ENCODE measurements at regions not wholly inside any gene's neighbourhood (a gene's known extent, or its start where the extent isn't known, plus 50 kb on each side); places are given as distances from the start of the nearest gene placed in this dataset.

GRCh38 chr3:5324780-5325179 lies 137.3 kb downstream of the EDEM1 start:
- WGBS, 2 donors, result 61 to 69% methylated on average over 4 of the region's 4 CpGs
- Histone ChIP-seq H3K27me3 (no peaks in the 10 kb centered on the region), H3K9me3 (no peaks in the 10 kb centered on the region), H3K27ac (no peak overlapping the region), H3K36me3 (no peaks in the 10 kb centered on the region), H3K4me3 (no peak overlapping the region), H3K4me1 (no peaks in the 10 kb centered on the region)
- TF ChIP-seq POLR2AphosphoS5 (IDR thresholded peaks at IDR 0.05) (no peak), POLR2A (IDR thresholded peaks at IDR 0.05) (no peak), EP300 (IDR thresholded peaks at IDR 0.05) (no peak), CTCF (IDR thresholded peaks at IDR 0.05) (no peak)
- no peak for ATAC-seq (ENCODE audit: low FRiP score in 2 of 2)
- no peak for DNase-seq

- no peak overlapping the region for H3K27ac ChIP-seq
Measured at GRCh38 chr3:5330152-5330810, 142.8 kb downstream of the EDEM1 start.

GRCh38 chr3:5331567-5332269 lies 144.2 kb downstream of the EDEM1 start:
- H3K36me3 ChIP-seq, result no peaks in the 10 kb centered on the region
- ATAC-seq (ENCODE audit: low FRiP score in 2 of 2), result no peak
- no peak for TF ChIP-seq CTCF (IDR thresholded peaks at IDR 0.05)
- TF ChIP-seq POLR2AphosphoS5 (IDR thresholded peaks at IDR 0.05), result no peak
- TF ChIP-seq EP300 (IDR thresholded peaks at IDR 0.05), result no peak
- no peak for TF ChIP-seq POLR2A (IDR thresholded peaks at IDR 0.05)
- H3K27me3 ChIP-seq, result no peaks in the 10 kb centered on the region
- H3K27ac ChIP-seq, result no peak overlapping the region
- no peak overlapping the region for H3K4me3 ChIP-seq
- no peak for DNase-seq
- no peaks in the 10 kb centered on the region for H3K9me3 ChIP-seq
- WGBS, 2 donors, result 80% methylated on average over 3 of the region's 3 CpGs
- no peaks in the 10 kb centered on the region for H3K4me1 ChIP-seq

More at GRCh38 chr3:5330152-5330810, 142.8 kb downstream of the EDEM1 start:
- no peak for ATAC-seq (ENCODE audit: low FRiP score in 2 of 2)
- Histone ChIP-seq H3K36me3 (no peaks in the 10 kb centered on the region), H3K27me3 (no peaks in the 10 kb centered on the region), H3K4me1 (no peaks in the 10 kb centered on the region), H3K4me3 (no peak overlapping the region), H3K9me3 (no peaks in the 10 kb centered on the region)
- 76 to 82% methylated on average over 9 of the region's 9 CpGs for WGBS, 2 donors
- no peak for TF ChIP-seq POLR2AphosphoS5 (IDR thresholded peaks at IDR 0.05)
- no peak for TF ChIP-seq CTCF (IDR thresholded peaks at IDR 0.05)
- no peak for TF ChIP-seq POLR2A (IDR thresholded peaks at IDR 0.05)
- TF ChIP-seq EP300 (IDR thresholded peaks at IDR 0.05), result no peak
- no peak for DNase-seq

GRCh38 chr3:5332270-5332956 lies 144.9 kb downstream of the EDEM1 start:
- 62 to 69% methylated on average over 3 of the region's 3 CpGs for WGBS, 2 donors

GRCh38 chr3:5339967-5340535 lies 152.5 kb downstream of the EDEM1 start:
- Histone ChIP-seq H3K9me3 (no peaks in the 10 kb centered on the region), H3K4me1 (peaks cover 0 to 8% (median 0%) of the 10 kb centered on the region in 4 donors), H3K36me3 (no peaks in the 10 kb centered on the region), H3K27me3 (no peaks in the 10 kb centered on the region), H3K27ac (no peak overlapping the region), H3K4me3 (no peak overlapping the region)
- TF ChIP-seq EP300 (IDR thresholded peaks at IDR 0.05) (no peak), POLR2AphosphoS5 (IDR thresholded peaks at IDR 0.05) (no peak)
- 81 to 89% methylated on average over 8 of the region's 8 CpGs for WGBS, 2 donors
- ATAC-seq (ENCODE audit: low FRiP score in 2 of 2) (no peak), DNase-seq (no peak)

More at GRCh38 chr3:5332270-5332956, 144.9 kb downstream of the EDEM1 start:
- DNase-seq (no peak), ATAC-seq (ENCODE audit: low FRiP score in 2 of 2) (no peak)
- TF ChIP-seq POLR2AphosphoS5 (IDR thresholded peaks at IDR 0.05), result no peak
- H3K27me3 ChIP-seq, result no peaks in the 10 kb centered on the region
- H3K27ac ChIP-seq, result no peak overlapping the region
- no peaks in the 10 kb centered on the region for H3K4me1 ChIP-seq
- no peak overlapping the region for H3K4me3 ChIP-seq
- H3K9me3 ChIP-seq, result no peaks in the 10 kb centered on the region
- H3K36me3 ChIP-seq, result no peaks in the 10 kb centered on the region
